Stomach (tissue), 4 donors: ENCODE measurements at regions not wholly inside any gene's neighbourhood (a gene's known extent, or its start where the extent isn't known, plus 50 kb on each side); places are given as distances from the start of the nearest gene placed in this dataset.

Experiments used
- POLR2AphosphoS5 ChIP-seq, 3 donors: sonication (generic); formaldehyde crosslinking; IDR thresholded peaks; one replicate each; pipeline ENCODE4 v1.6.1; 2016; ENCODE audit warnings: antibody characterized with exemption in 3 of 3
- TF ChIP-seq, protein P1 (sequence below), 7 experiments: fragments of 450-650 bp in 4 of 7; fragments of 200-600 bp in 3 of 7; sonication (generic) in 3 of 7; IDR thresholded peaks; one replicate each; pipeline ENCODE4 v1.5.1; 2016 to 2019; ENCODE audit warnings: antibody characterized with exemption in 7 of 7, control low read depth in 2 of 7, mild to moderate bottlenecking in 1 of 7

GRCh38 chr13:73535341-73535740 is 476.5 kb downstream of the KLF5 start:
- no peak for TF ChIP-seq POLR2AphosphoS5 (IDR thresholded peaks at IDR 0.05)
- TF ChIP-seq, protein P1, sequence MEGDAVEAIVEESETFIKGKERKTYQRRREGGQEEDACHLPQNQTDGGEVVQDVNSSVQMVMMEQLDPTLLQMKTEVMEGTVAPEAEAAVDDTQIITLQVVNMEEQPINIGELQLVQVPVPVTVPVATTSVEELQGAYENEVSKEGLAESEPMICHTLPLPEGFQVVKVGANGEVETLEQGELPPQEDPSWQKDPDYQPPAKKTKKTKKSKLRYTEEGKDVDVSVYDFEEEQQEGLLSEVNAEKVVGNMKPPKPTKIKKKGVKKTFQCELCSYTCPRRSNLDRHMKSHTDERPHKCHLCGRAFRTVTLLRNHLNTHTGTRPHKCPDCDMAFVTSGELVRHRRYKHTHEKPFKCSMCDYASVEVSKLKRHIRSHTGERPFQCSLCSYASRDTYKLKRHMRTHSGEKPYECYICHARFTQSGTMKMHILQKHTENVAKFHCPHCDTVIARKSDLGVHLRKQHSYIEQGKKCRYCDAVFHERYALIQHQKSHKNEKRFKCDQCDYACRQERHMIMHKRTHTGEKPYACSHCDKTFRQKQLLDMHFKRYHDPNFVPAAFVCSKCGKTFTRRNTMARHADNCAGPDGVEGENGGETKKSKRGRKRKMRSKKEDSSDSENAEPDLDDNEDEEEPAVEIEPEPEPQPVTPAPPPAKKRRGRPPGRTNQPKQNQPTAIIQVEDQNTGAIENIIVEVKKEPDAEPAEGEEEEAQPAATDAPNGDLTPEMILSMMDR (IDR thresholded peaks at IDR 0.05) = no peak
